Fibroblast of skin of abdomen (primary cell): ENCODE measurements at regions not wholly inside any gene's neighbourhood (a gene's known extent, or its start where the extent isn't known, plus 50 kb on each side); places are given as distances from the start of the nearest gene placed in this dataset.

Experiments used
- DNase-seq: peaks from one replicate; pipeline ENCODE4 v3.0.0-alpha.2; 2013

DNA sequence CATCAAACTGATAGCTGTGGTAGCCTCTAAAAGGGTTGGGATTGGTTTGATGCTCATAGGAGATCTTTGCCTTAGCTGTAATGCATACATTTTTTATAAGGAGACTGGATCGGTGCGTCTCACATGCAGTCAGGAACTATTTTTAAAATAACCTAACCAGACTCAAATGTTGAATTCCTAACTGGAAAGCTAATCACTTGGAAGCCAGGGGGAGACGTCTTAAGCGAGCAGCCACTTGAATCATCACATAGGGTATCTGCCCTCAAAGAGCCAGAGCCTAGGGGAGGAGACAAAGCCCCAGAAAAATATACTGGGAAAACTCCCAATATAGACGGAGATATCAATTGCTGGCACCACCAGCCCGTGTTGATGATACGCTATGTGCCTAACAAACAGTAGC lies 61.7 kb upstream of the PUM1 start:
- peak; percentile 70 for DNase-seq

DNA sequence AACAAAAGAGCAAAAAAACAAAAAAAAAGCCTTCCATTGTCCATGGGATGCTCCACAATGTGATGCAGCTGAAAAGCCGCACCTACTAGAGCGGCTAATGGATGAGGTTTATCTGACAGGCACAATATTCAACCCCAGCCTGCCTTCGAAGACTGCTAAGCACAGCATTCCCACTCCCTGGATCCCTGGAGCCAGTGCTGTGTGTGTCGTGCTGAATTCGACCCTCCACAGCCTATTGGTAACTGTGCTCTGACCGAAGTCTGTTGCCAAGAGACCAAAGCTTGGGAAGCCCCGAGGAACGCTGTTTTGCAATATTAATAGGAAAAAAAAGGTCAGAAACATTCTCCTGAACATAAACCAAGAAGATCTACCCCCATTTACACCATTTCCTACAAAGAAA lies 57.2 kb upstream of the PUM1 start:
- no peak for DNase-seq

DNA sequence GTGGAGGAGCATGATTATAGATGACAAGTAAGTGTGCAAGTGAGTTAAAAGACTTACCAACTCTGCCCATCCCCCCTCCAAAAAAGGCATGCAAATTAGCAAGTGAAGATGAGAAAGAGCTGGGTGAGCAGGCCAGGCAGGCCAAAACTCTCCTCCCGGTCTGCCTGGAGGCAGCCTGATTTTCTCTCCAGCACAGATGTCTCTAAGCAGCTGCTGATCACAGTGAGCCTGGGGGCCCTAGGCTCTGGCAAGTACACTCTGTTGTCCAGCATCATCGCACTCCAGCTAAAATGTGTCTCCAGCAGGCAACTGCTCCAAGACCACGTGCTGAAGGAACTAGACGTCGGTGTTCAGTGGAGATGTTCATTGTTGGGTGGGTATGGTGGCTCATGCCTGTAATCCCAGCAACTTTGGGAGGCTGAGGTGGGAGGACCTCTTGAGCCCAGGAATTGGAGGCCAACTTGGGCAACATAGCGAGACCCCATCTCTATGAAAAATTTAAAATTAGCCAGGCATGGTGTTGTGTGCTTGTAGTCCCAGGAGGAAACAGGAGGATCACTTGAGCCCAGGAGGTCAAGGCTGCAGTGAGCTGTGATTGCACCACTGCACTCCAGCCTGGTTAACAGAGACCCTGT lies 56.7 kb upstream of the PUM1 start:
- no peak for DNase-seq

DNA sequence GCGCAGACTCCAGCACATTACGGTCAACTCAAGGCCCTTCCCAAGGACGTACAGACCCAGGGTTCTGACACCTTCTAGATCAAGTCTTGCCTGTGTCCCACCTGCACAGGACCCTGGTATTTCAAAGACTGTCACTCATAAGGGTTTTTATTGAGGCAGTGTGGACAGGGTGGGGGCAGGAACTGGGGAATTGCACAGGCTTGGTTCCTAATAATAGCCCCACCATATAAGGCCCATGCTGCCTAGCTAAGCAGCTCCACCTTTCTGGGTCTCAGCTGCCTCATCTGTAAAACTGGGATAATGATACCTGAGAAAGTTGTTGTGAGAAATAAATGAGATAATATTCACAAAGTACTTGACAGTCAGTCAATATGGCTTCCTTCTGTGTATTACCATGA lies 55.3 kb upstream of the PUM1 start:
- no peak for DNase-seq

DNA sequence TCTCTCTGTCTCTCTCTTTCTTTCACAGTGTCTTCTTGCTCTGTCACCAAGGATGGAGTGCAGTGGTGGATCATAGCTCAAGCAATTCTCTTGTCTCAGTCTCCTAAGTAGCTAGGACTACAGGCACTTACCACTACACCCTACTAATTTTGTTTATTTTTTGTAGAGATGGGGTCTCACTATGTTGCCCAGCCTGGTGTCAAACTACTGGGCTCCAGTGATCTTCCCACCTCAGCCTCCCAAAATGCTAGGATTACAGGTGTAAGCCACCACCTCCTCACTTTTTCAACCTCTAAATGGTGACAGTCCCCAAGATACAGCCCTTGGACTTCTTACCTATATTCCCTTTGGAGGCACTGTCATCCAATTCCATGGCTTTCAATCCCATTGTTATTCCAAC lies 50.5 kb upstream of the PUM1 start:
- no peak for DNase-seq
